Body of pancreas (tissue), 4 donors: ENCODE measurements at regions not wholly inside any gene's neighbourhood (a gene's known extent, or its start where the extent isn't known, plus 50 kb on each side); places are given as distances from the start of the nearest gene placed in this dataset.

Source experiments
- ATAC-seq: fragments of 150-250 bp; one replicate; pipeline ENCODE4 v1.9.1; 2016
- DNase-seq, 4 donors: peaks; one replicate each; pipeline ENCODE4 v3.0.0-alpha.2; 2019
- H3K27ac ChIP-seq, 4 donors: fragments of 200-600 bp; sonication (generic); 1 replicate in 3 of 4; 2 replicates in 1 of 4; pipeline versions ENCODE4 v1.5.1 to v1.6.1; 2016 to 2019; ENCODE audit warnings: mild to moderate bottlenecking in 1 of 4, mixed read lengths in 1 of 4, moderate library complexity in 1 of 4
- H3K27me3 ChIP-seq, 2 donors: fragments of 200-600 bp; sonication (generic); one replicate each; pipeline ENCODE4 v1.6.0; 2016; ENCODE audit warnings: mild to moderate bottlenecking in 1 of 2
- H3K36me3 ChIP-seq, 2 donors: fragments of 200-600 bp; sonication (generic); replicated peaks in 1 of 2; 2 replicates each; pipeline ENCODE4 v1.5.1; 2016; ENCODE audit warnings: low read depth in 2 of 2; ENCODE audit not compliant: insufficient read depth in 1 of 2
- H3K4me1 ChIP-seq: fragments of 200-600 bp; sonication (generic); one replicate; pipeline ENCODE4 v1.6.0; 2016
- H3K4me3 ChIP-seq, 2 donors: fragments of 200-600 bp; sonication (generic); 1 replicate in 1 of 2; 2 replicates in 1 of 2; pipeline ENCODE4 v1.5.1; 2016 to 2019
- H3K9me3 ChIP-seq, 3 donors: fragments of 200-600 bp; sonication (generic); 1 replicate in 2 of 3; 2 replicates in 1 of 3; pipeline ENCODE4 v1.5.1; 2016
- POLR2A ChIP-seq, 3 donors: fragments of 450-650 bp; IDR thresholded peaks; one replicate each; pipeline ENCODE4 v1.6.1; 2016; ENCODE audit warnings: antibody characterized with exemption in 3 of 3, mild to moderate bottlenecking in 2 of 3
- WGBS, 2 donors: methylation state at CpG; one replicate each; pipeline ENCODE4 v1.1.5; 2017; 5-methylcytosine and 5-hydroxymethylcytosine counted together
- intact Hi-C: fragments of 100-400 bp; cut with DNase I; formaldehyde crosslinking; loops from one replicate; pipeline ENCODE4 v1.15.1; 2023
- TF ChIP-seq, protein P1 (sequence below), 7 experiments: fragments of 450-650 bp in 4 of 7; fragments of 200-600 bp in 3 of 7; sonication (generic) in 3 of 7; IDR thresholded peaks; one replicate each; pipeline ENCODE4 v1.5.1; 2016 to 2019; ENCODE audit warnings: antibody characterized with exemption in 7 of 7

- WGBS, 2 donors: 75 to 85% methylated on average over 4 of the region's 4 CpGs
- Histone ChIP-seq H3K4me3 (no peak overlapping the region), H3K4me1 (no peaks in the 10 kb centered on the region), H3K27me3 (no peaks in the 10 kb centered on the region), H3K9me3 (no peaks in the 10 kb centered on the region), H3K36me3 (no peaks in the 10 kb centered on the region), H3K27ac (no peak overlapping the region)
- no peak for TF ChIP-seq POLR2A (IDR thresholded peaks at IDR 0.05)
- TF ChIP-seq, protein P1, sequence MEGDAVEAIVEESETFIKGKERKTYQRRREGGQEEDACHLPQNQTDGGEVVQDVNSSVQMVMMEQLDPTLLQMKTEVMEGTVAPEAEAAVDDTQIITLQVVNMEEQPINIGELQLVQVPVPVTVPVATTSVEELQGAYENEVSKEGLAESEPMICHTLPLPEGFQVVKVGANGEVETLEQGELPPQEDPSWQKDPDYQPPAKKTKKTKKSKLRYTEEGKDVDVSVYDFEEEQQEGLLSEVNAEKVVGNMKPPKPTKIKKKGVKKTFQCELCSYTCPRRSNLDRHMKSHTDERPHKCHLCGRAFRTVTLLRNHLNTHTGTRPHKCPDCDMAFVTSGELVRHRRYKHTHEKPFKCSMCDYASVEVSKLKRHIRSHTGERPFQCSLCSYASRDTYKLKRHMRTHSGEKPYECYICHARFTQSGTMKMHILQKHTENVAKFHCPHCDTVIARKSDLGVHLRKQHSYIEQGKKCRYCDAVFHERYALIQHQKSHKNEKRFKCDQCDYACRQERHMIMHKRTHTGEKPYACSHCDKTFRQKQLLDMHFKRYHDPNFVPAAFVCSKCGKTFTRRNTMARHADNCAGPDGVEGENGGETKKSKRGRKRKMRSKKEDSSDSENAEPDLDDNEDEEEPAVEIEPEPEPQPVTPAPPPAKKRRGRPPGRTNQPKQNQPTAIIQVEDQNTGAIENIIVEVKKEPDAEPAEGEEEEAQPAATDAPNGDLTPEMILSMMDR (IDR thresholded peaks at IDR 0.05): no peak
- DNase-seq (no peak), ATAC-seq (no peak)
- intact Hi-C loops: loop anchor here (10.0 kb wide), 1 partner anchor 823 kb away; no protein-coding TSS in a partner anchor
These were observed 108.4 kb upstream of the VEPH1 start for GRCh38 chr3:157611536-157612076.

DNA sequence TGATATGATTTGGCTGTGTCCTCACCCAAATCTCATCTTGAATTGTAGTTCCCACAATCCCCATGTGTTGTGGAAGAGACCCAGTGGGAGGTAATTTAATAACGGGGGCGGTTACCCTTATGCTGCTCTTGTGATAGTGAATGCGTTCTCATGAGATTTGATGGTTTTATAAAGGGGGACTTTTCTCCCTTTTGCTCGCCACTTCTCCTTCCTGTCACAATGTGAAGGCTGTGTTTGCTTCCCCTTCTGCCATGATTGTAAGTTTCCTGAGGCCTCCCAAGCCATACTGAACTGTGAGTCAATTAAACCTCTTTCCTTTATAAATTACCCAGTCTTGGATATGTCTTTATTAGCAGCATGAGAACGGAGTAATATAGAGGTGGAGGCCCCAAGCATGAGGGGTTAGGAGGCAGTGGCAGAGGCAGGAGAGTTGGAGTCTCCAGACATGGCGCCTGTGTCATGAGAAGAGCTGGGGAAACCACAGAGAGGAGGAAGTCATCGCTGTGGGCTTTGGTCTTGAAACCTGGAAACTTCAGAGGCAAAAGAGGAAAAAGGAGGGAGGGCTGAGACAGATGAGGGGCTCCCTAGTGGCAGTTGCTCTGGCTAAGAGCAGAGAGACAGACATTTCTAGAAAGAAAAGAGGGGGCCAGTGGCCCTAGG, 107.8 kb upstream of the VEPH1 start:
- no peaks in the 10 kb centered on the region for H3K36me3 ChIP-seq
- ATAC-seq (no peak), DNase-seq (no peak)
- 78 to 81% methylated on average over 7 of the region's 7 CpGs for WGBS, 2 donors
- no peaks in the 10 kb centered on the region for H3K9me3 ChIP-seq
- no peaks in the 10 kb centered on the region for H3K27me3 ChIP-seq
- TF ChIP-seq POLR2A (IDR thresholded peaks at IDR 0.05): no peak
- TF ChIP-seq, protein P1 (IDR thresholded peaks at IDR 0.05): no peak
- no peak overlapping the region for H3K27ac ChIP-seq
- intact Hi-C loops: loop anchor here (10.0 kb wide), 1 partner anchor 824 kb away; no protein-coding TSS in a partner anchor
- H3K4me1 ChIP-seq: no peaks in the 10 kb centered on the region
- H3K4me3 ChIP-seq: no peak overlapping the region

DNA sequence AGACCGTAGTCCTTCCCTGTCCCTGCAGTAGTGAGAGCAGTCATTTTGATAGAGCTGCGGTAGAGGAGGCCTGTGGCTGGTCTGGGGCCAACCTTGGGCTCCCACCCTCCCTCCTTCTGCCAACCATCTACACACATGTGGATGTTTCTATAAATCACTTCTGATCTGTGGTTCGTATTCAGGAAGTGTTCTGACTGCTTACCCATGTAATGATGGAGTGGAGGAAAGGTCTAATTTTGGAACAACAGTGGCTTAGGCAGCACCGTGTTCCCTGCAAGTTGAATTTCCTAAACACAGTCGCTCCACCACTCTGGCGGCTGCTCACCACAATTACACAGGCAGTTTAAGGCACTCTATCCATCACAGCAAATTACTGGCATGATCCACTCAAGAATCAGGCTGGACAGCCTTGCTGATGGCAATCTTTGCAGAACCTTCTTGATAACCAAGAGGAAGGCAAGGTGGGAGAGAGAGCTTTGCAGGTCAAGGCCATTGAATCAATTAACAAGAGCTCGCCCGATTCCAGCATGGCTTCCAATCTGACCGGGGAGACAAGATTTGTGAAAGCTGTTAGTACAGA, 104.7 kb upstream of the VEPH1 start:
- Histone ChIP-seq H3K4me3 (no peak overlapping the region), H3K27me3 (no peaks in the 10 kb centered on the region), H3K9me3 (no peaks in the 10 kb centered on the region), H3K4me1 (no peaks in the 10 kb centered on the region), H3K27ac (no peak overlapping the region), H3K36me3 (no peaks in the 10 kb centered on the region)
- 57 to 80% methylated on average over 9 of the region's 9 CpGs for WGBS, 2 donors
- no peak for TF ChIP-seq POLR2A (IDR thresholded peaks at IDR 0.05)
- TF ChIP-seq, protein P1 (IDR thresholded peaks at IDR 0.05): no peak
- no peak for DNase-seq
- intact Hi-C loops: no loop called here
- ATAC-seq: no peak

GRCh38 chr3:157606852-157607197, 103.6 kb upstream of the VEPH1 start:
- Histone ChIP-seq H3K27ac (no peak overlapping the region), H3K4me1 (no peaks in the 10 kb centered on the region), H3K36me3 (no peaks in the 10 kb centered on the region), H3K27me3 (no peaks in the 10 kb centered on the region), H3K4me3 (no peak overlapping the region), H3K9me3 (no peaks in the 10 kb centered on the region)
- intact Hi-C loops: no loop called here
- 44 to 49% methylated on average over 4 of the region's 4 CpGs for WGBS, 2 donors
- ATAC-seq (no peak), DNase-seq (no peak)
- TF ChIP-seq, protein P1 (IDR thresholded peaks at IDR 0.05): no peak
- TF ChIP-seq POLR2A (IDR thresholded peaks at IDR 0.05): no peak
